Mammary epithelial cell (primary cell): ENCODE measurements at regions not wholly inside any gene's neighbourhood (a gene's known extent, or its start where the extent isn't known, plus 50 kb on each side); places are given as distances from the start of the nearest gene placed in this dataset.

Experiments
- CTCF ChIP-seq, 2 donors: IDR thresholded peaks in 1 of 2; conservative IDR thresholded peaks in 1 of 2; 2 replicates each; pipeline ENCODE4 v1.5.1; 2011 to 2012; ENCODE audit warnings: inconsistent platforms in 2 of 2, low read length in 2 of 2, mild to moderate bottlenecking in 2 of 2, control low read depth in 1 of 2, low read depth in 1 of 2; ENCODE audit not compliant: insufficient read depth in 1 of 2; ENCODE audit errors: extremely low read depth in 1 of 2
- EZH2 ChIP-seq: IDR thresholded peaks from 2 replicates; pipeline ENCODE4 v1.6.1; 2012; ENCODE audit warnings: low read length, inconsistent platforms, borderline replicate concordance

DNA sequence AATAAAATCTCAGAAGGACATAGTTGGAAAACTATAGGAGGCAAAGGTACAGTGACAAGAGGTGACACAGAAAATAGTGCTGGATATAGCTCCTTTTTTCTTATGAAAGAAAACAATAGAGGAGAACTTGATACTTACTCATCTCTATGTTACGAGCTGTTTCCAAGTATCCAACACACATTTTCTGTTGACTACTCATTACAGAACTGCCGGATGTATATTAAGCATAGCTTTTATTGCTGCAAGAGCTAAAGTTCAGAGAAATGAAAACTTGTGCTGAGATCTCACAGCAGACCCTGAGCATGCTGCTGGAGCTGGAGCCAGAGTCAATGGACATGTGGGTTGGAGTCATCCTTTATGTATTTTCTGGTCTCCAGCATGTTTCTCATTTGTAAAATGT lies 210.0 kb upstream of the NT5C1B start:
- TF ChIP-seq CTCF (conservative IDR thresholded peaks at IDR 0.05 in 1 of 2, IDR thresholded peaks at IDR 0.05 in 1 of 2; ENCODE audit: extremely low read depth in 1 of 2, insufficient read depth in 1 of 2, low read depth in 1 of 2, low read length in 2 of 2) (no peak), EZH2 (no peak)
